Tibial nerve (tissue), 4 donors: ENCODE measurements at regions not wholly inside any gene's neighbourhood (a gene's known extent, or its start where the extent isn't known, plus 50 kb on each side); places are given as distances from the start of the nearest gene placed in this dataset.
"Not testable (repeated sequence)": the region's sequence is repeated elsewhere in the genome, so short reads cannot be mapped to it uniquely, and the experiment has no call there.

ENCODE experiments used
- DNase-seq, 2 donors: peaks; one replicate each; pipeline ENCODE4 v3.0.0-alpha.2; 2019; ENCODE audit warnings: low spot score in 2 of 2
- H3K27ac ChIP-seq, 4 donors: fragments of 200-600 bp; sonication (generic) in 3 of 4; one replicate each; pipeline ENCODE4 v1.5.1; 2017 to 2019; ENCODE audit warnings: mild to moderate bottlenecking in 1 of 4
- H3K27me3 ChIP-seq, 2 donors: fragments of 200-600 bp; sonication (generic) in 1 of 2; one replicate each; pipeline versions ENCODE4 v1.5.1 to v1.6.0; 2017 to 2019
- H3K36me3 ChIP-seq, 3 donors: fragments of 200-600 bp; sonication (generic); one replicate each; pipeline ENCODE4 v1.5.1; 2018 to 2019
- H3K4me1 ChIP-seq, 4 donors: fragments of 200-600 bp; sonication (generic) in 3 of 4; one replicate each; pipeline ENCODE4 v1.5.1; 2017 to 2019
- H3K4me3 ChIP-seq, 4 donors: fragments of 200-600 bp; sonication (generic) in 3 of 4; one replicate each; pipeline ENCODE4 v1.5.1; 2017 to 2019; ENCODE audit warnings: mild to moderate bottlenecking in 1 of 4, moderate library complexity in 1 of 4
- H3K9me3 ChIP-seq, 4 donors: fragments of 200-600 bp; sonication (generic) in 3 of 4; one replicate each; pipeline ENCODE4 v1.5.1; 2017 to 2019
- EP300 ChIP-seq, 2 donors: sonication (generic); formaldehyde crosslinking; IDR thresholded peaks; one replicate each; pipeline ENCODE4 v1.6.1; 2017; ENCODE audit warnings: antibody characterized with exemption in 2 of 2, mild to moderate bottlenecking in 1 of 2
- POLR2A ChIP-seq, 2 donors: fragments of 450-650 bp; IDR thresholded peaks; one replicate each; pipeline ENCODE4 v1.6.1; 2017; ENCODE audit warnings: antibody characterized with exemption in 2 of 2, mild to moderate bottlenecking in 2 of 2, moderate library complexity in 2 of 2
- WGBS, 2 donors: methylation state at CpG; one replicate each; pipeline ENCODE4 v1.1.5; 2018; 5-methylcytosine and 5-hydroxymethylcytosine counted together
- TF ChIP-seq, protein P1 (sequence below), 5 experiments: fragments of 200-600 bp in 3 of 5; fragments of 450-650 bp in 2 of 5; sonication (generic) in 3 of 5; IDR thresholded peaks; one replicate each; pipeline ENCODE4 v1.5.1; 2016 to 2019; ENCODE audit warnings: antibody characterized with exemption in 5 of 5, mild to moderate bottlenecking in 3 of 5, moderate library complexity in 2 of 5

DNA sequence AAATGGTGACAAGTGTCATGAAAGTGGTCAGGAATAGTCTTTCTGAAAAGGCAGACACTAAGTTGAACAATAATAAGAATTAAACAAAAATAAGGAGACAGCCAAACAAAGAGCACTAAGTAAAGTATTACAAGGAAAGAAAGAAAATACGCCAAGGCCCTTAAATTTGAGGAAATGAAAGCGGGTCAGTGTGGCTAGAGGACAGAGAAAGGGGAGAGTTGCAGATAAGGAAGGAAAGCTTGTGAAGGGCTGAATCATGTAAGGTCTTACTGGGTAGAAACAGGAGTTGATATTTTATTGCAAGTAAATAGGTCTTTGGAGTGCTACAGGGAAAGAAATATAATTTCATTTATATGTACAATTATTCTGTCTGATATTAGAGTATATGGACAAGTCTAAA is 732.1 kb downstream of the EPHA7 start:
- 83 to 91% methylated on average over 2 of the region's 2 CpGs for WGBS, 2 donors
- no peak for DNase-seq
- Histone ChIP-seq H3K4me1 (no peaks in the 10 kb centered on the region), H3K27me3 (no peaks in the 10 kb centered on the region), H3K4me3 (no peak overlapping the region), H3K27ac (no peak overlapping the region), H3K36me3 (no peaks in the 10 kb centered on the region), H3K9me3 (no peaks in the 10 kb centered on the region)
- TF ChIP-seq EP300 (IDR thresholded peaks at IDR 0.05) = no peak

DNA sequence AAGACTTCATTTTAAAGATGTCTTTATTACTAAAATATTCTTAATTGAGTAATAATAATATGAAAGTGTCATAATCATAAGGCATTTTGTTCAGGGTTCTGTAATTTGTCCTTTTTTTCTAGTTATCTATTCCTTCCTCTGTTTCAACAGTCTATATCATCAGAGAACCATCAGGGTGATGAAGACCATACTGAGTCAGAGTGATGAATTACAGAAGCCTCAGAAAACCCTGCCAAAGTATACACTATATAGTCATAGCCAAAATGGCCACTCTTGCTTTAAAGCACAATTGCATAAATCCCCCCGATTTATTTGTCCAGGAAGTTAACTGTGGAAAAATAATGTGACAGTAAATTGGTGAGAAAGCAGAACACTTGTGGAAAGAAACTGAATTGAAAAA is 735.0 kb downstream of the EPHA7 start:
- no peaks in the 10 kb centered on the region for H3K4me1 ChIP-seq
- WGBS, 2 donors = 53 to 78% methylated on average over 1 of the region's 1 CpG
- H3K27me3 ChIP-seq = no peaks in the 10 kb centered on the region
- no peak overlapping the region for H3K4me3 ChIP-seq
- no peak for DNase-seq
- H3K36me3 ChIP-seq = no peaks in the 10 kb centered on the region
- no peaks in the 10 kb centered on the region for H3K9me3 ChIP-seq
- H3K27ac ChIP-seq = no peak overlapping the region
- no peak for TF ChIP-seq EP300 (IDR thresholded peaks at IDR 0.05)
- TF ChIP-seq, protein P1, sequence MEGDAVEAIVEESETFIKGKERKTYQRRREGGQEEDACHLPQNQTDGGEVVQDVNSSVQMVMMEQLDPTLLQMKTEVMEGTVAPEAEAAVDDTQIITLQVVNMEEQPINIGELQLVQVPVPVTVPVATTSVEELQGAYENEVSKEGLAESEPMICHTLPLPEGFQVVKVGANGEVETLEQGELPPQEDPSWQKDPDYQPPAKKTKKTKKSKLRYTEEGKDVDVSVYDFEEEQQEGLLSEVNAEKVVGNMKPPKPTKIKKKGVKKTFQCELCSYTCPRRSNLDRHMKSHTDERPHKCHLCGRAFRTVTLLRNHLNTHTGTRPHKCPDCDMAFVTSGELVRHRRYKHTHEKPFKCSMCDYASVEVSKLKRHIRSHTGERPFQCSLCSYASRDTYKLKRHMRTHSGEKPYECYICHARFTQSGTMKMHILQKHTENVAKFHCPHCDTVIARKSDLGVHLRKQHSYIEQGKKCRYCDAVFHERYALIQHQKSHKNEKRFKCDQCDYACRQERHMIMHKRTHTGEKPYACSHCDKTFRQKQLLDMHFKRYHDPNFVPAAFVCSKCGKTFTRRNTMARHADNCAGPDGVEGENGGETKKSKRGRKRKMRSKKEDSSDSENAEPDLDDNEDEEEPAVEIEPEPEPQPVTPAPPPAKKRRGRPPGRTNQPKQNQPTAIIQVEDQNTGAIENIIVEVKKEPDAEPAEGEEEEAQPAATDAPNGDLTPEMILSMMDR (IDR thresholded peaks at IDR 0.05) = no peak
- TF ChIP-seq POLR2A (IDR thresholded peaks at IDR 0.05) = no peak

DNA sequence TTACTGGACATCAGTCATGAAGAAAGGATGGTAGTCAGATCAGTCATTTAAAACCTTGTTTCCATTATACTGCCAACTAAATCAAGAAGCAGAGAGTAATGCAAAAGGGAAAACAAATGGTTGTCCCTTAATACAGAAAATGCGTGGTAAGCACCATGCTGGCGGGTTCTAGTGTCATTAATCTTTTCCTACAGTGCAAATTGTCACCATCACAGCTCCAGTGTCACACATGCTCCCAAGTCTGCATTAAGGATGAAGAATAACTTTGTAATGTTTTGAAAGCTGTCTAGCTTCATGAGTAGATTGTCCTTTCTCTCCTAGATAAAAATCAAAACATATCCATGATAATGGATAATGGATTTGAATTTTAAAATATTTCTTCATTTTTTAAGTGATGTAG is 735.6 kb downstream of the EPHA7 start:
- Histone ChIP-seq H3K36me3 (no peaks in the 10 kb centered on the region), H3K4me1 (no peaks in the 10 kb centered on the region), H3K27me3 (no peaks in the 10 kb centered on the region), H3K4me3 (no peak overlapping the region), H3K27ac (no peak overlapping the region), H3K9me3 (no peaks in the 10 kb centered on the region)
- no peak for DNase-seq
- TF ChIP-seq, protein P1 (IDR thresholded peaks at IDR 0.05) = no peak
- no peak for TF ChIP-seq POLR2A (IDR thresholded peaks at IDR 0.05)
- no peak for TF ChIP-seq EP300 (IDR thresholded peaks at IDR 0.05)
- WGBS, 2 donors = 86 to 97% methylated on average over 2 of the region's 2 CpGs

DNA sequence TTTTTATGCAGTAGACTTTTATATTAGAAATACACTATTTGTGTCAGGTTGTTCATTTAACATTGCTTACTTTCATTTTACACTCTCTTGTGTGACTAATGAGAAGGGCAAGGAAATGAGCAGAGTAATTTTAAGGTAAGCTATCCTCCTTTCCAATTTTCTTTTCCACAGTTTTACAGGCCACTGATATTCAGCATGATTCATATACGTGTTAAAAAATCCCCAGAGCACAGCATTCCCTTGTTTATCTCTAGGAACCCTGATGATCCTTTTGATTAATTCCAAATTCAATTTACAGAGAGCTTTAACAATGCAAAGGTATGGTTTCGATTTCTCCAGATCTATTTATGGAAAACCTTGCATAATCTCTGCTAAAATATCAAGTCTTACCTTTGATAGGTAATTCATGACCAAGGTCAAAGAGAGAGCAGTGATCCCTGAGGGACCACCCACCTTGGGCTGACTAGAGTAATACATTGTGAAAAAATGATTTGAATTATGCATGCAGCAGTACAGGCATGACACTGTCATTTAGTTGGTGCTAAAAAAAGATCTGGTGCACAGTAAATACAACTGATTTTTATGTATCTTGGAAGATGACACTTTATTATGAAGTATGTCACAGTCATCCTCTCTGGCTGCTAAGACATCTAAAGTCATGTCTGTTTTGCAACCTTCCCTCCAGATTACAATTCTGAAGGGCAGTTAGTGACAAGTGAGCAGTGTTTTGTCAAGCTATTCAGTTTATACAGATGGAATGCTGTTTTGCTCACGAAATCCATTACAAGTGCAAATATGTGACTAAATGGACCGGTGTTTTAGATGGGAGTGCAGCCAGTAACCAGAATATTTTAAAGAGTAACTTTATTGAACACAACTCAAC is 736.6 kb downstream of the EPHA7 start:
- Histone ChIP-seq H3K9me3 (no peaks in the 10 kb centered on the region), H3K4me1 (no peaks in the 10 kb centered on the region), H3K4me3 (no peak overlapping the region), H3K36me3 (no peaks in the 10 kb centered on the region), H3K27me3 (no peaks in the 10 kb centered on the region), H3K27ac (no peak overlapping the region)
- TF ChIP-seq EP300 (IDR thresholded peaks at IDR 0.05) (no peak), POLR2A (IDR thresholded peaks at IDR 0.05) (no peak)
- TF ChIP-seq, protein P1 (IDR thresholded peaks at IDR 0.05) = no peak
- 55 to 58% methylated on average over 4 of the region's 4 CpGs for WGBS, 2 donors
- DNase-seq = no peak

DNA sequence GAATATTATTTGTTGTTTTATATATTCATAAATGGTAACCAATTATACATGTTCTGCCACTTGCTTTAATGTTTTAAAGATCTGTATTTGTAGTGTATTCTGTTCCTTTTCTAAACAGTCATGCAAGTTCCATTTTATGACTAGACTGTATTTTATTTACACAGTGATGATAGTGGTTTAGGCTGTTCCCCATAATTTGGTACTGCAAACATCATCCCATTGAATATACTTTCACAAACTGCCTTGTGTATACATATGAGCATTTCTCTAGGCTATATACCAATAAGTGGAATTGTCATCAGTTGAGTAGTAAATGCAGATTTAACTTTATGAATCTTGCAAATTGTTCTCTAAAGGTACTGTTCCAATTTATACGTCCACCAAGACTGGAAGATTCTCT is 738.0 kb downstream of the EPHA7 start:
- DNase-seq = no peak
- H3K4me1 ChIP-seq = no peaks in the 10 kb centered on the region
- TF ChIP-seq POLR2A (IDR thresholded peaks at IDR 0.05) = no peak
- TF ChIP-seq, protein P1 (IDR thresholded peaks at IDR 0.05) = no peak
- no peak for TF ChIP-seq EP300 (IDR thresholded peaks at IDR 0.05)
- 89 to 100% methylated on average over 1 of the region's 1 CpG for WGBS, 2 donors
- H3K27ac ChIP-seq = no peak overlapping the region
- H3K27me3 ChIP-seq = no peaks in the 10 kb centered on the region
- H3K36me3 ChIP-seq = no peaks in the 10 kb centered on the region
- H3K9me3 ChIP-seq = no peaks in the 10 kb centered on the region
- no peak overlapping the region for H3K4me3 ChIP-seq

DNA sequence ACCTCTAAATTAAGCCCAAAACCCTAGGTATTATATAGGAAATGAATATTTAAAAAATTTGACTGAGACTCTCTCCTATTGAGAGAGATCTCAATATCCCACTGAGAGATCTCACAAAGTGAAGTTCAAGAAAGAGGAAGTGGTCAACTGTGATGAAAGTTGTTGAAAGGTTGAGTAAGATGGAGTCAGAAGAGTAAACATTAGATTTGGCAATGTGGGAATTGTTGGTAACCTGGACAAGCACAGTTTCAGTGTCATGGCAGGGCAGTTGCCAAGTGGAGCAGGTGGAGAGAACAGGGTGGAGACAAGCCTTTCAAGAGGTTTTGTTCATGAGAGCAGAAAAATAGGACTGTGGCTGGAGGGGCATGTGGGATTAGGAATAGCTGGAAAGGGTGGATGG is 747.9 kb downstream of the EPHA7 start:
- H3K27me3 ChIP-seq, H3K9me3 ChIP-seq, H3K27ac ChIP-seq, H3K4me1 ChIP-seq, H3K36me3 ChIP-seq, H3K4me3 ChIP-seq: not testable (repeated sequence)
- DNase-seq = peak in 1 of 2 donors; percentile 13
